ENCODE measurements at regions not wholly inside any gene's neighbourhood (a gene's known extent, or its start where the extent isn't known, plus 50 kb on each side); places are given as distances from the start of the nearest gene placed in this dataset.

DNA sequence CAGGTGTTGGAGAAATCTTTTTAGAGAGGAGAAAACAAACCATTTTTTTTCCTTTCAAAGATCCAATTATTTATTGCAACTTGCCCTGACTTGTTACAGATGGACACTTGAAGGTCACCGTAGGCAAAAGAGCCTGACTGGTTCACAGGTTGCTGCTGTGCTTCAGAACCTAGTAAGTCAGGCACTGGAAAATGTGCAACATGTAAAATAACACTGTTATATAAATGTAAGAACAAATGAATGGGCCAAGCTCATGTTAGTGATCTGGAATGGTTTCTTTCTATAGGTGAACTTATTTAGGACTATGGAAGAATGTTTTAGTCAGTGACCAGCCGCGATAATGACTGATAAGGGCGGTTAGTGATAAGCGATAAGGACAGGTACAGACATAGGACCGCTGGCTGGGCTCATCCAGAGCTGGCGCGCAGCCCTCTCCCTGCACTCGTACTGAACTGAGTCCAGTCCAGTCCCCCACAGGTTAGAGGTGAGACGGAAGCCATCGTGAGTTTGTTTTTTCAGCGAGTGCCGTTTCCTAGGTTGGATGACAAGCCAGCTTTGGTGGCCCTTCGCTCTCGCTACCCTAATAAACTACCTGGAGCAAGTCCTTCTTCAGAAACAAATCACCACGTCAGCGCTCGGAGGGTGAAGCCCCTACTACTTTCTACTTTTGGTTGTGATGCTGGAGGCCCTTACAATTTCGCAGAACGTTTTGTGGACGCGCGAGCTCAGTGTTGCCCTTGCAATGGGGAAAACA lies 94.4 kb upstream of the PRDM1 start:
- DNase-seq, result no peak

DNA sequence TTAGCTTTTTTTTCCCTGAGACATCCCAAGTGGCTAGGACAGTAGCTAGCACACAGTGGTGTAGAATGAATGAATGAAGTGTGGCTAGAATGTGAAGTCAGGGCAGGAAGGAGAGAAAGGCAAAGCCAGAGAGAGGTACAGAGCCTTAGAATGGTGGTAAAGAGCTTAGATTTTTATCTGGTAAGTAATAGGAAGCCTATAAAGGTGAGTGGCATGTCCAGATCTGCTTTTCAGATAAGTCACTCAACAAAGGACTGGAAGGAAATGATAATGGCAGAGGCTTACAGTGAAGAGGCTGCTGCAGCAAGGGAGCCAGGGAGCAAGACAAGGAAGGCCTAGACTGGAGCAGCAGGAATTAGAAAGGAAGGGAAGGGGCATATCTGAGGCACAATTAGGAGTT lies 96.0 kb upstream of the PRDM1 start:
- DNase-seq, result no peak

GRCh38 chr6:105988812-105989577 lies 97.1 kb upstream of the PRDM1 start:
- DNase-seq, result no peak

- no peak for DNase-seq
These were observed 97.8 kb upstream of the PRDM1 start for GRCh38 chr6:105988321-105988720.

GRCh38 chr6:105987516-105987915 lies 98.6 kb upstream of the PRDM1 start:
- no peak for DNase-seq

DNA sequence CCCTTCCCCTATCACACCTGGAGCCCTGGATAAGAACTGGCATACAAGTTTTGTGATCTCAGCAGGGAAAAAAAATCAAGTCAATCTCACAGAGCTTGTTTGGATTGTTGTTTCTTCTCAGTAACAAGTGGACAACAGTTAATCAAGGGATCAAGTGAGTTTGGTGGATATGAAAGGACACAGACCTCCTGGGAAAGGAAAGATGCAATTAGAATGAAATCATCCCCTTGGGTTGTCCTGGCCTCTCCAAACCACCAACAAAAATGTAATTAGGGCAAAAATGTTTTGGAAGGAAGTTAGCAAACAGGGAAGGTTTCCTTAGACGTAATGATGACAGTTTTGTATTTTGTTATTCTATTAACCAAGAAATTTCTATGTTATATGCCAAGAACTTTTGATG lies 99.1 kb upstream of the PRDM1 start:
- DNase-seq, result no peak

DNA sequence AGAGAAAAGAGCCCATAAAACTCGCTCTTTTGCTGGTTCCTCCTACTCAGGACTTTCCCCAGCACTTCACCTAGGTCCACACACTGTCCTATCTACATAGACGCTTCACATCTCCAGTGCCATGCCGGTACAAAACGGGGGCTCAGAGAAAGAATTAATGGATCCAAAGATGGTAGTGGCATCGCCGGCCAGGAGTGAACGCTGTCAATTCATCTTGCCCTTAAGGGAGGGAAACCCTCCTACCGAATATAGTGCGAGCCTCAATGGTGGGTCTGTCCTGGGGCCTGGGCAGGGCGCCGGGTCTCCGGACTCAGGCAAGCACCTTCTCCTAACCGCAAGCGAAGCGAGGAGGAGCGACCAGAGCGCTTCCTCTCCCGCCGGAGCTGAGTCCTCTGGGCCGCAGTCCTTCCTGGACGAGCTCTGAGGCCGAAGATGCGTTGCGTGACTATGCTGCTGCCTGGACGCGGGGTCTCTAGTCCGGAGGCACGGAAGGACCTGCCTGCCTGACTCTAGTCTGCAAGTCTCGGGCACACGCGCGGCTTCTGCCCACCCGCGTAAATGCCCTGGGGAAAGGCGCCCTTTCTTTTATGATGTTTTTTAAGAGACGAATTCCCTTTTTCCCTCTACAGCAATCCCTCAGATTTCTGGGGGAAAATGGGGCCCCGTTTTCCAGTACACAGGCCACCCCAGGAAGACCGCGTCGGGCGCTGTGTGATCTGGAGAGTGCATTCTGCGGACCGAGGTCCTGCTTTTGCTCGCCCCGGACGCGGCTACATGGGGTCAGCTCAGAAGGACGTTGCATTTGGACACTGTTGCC lies 100.1 kb upstream of the PRDM1 start:
- no peak for DNase-seq

- no peak for DNase-seq
These were observed 100.9 kb upstream of the PRDM1 start for GRCh38 chr6:105985098-105985815.

DNA sequence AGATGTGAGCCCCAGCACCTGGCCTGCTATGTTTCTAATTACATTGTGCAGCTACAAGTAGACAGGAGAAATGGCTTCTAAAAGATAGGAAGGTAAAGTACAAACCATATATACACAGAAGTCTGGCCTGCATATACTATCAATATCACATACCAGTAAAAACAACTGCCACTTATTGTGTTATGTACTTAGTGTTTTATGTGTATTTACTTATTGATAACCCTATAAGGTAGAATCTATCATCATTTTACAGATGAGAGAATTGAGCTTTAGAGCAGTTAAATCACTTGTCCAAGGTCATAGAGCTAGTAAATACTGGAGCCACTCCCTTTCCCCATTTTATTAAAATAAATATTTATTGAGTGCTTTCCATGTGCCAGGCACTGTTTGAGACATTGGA lies 102.4 kb upstream of the PRDM1 start:
- no peak for DNase-seq

GRCh38 chr6:105982761-105983540 lies 103.2 kb upstream of the PRDM1 start:
- DNase-seq, result no peak

DNA sequence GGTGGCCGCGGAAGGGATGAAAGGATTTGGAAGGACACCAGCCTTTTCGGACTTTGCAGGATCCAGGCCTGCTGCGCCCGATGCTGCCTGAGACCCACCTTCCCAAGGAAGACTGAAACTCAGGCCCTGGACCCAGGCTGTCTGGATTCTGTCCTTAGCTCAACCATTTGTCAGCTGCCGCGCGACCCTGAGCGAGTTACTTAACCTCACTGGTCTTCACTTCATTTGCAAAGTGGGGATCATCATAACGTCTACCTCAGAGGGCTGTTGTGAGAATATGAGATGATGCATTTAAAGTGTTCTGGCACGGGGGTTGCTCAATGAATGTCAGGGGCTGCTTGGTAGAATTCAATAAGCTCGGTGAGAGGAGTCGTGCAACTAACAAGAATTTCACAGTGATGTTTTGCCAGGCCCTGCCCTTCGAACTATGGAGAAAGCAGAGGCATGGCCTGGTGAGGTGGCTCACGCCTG lies 104.2 kb upstream of the PRDM1 start:
- DNase-seq, result no peak

- DNase-seq, result no peak
These were observed 104.9 kb upstream of the PRDM1 start for GRCh38 chr6:105981002-105981887.

DNA sequence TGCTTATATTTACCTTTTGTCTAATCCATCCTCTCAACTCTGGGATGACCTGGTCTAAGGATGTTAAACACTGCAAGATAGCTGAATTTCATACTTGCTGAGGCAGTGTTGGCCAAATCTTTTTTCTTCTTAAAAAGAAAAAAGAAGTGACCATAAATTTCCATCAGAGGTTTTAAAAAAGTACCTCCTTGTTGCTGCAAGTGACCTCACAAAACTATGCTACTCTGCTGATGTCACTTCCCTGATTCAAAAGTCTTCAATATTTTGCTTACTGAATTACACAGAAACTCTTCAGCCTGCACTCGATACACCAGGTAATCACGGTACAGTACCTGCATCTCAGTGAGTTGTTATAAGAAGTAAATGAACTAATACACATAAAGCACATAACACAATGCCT lies 107.2 kb upstream of the PRDM1 start:
- no peak for DNase-seq

GRCh38 chr6:105977934-105978504 lies 108.1 kb upstream of the PRDM1 start:
- DNase-seq, result no peak

- no peak for DNase-seq
These were observed 111.2 kb upstream of the PRDM1 start for GRCh38 chr6:105974986-105975385.

GRCh38 chr6:105972440-105972839 lies 113.7 kb upstream of the PRDM1 start:
- no peak for DNase-seq

- no peak for DNase-seq
These were observed 117.4 kb upstream of the PRDM1 start for GRCh38 chr6:105968603-105969333.

DNA sequence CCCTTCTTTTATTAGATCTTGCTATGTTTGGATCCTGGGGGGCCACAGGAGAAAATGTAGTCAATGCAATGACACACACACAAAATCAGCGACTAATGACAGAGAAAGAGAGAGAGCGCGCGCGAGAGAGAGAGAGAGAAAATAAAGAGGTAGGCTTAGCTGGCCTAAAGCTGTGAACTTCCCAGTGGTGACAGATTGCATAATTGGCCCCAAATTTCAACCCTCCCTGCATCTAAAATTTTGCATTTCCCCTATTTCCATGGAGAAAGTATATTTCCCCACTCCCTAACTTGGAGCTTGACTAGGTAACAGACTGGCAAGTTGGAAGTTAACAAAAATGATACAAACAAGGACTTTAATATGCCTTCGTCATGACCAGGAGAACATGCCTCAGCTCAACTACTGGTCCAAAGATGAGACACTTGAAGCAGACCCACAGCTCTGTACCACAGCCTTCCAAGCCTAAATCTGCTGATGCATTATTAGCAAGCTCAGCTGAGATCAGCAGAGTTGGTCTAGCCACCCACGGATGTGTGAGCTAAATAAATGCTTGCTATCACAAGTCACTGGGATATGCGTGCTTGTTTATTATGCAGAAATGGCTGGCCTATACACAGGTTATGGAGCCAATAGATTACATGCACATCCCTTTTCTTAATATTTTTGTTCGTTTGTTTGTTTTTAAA lies 118.1 kb upstream of the PRDM1 start:
- no peak for DNase-seq

DNA sequence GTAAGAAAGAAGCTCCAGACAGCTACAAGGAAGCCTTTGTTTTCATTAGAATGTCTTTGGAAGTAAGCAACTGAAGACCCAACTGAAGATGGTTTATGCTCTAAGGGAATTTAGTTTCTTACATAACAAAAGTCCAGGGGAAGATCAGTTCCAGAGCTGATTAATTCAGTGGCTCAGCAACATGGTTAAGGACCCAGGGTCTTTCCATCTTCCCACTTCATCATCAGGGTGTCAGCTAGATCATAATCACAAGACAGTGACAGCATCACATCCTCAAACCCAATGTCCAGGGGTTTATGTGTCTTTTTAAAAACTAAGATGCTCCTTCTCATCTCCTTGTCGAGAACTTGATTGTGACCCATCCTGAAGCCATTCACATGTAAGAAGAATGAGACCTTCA lies 119.7 kb upstream of the PRDM1 start:
- DNase-seq, result no peak

Data from tongue (tissue), 1 donor.